IMR-90 (cell line): ENCODE measurements at regions not wholly inside any gene's neighbourhood (a gene's known extent, or its start where the extent isn't known, plus 50 kb on each side); places are given as distances from the start of the nearest gene placed in this dataset.

ENCODE experiments used
- CTCF ChIP-seq: conservative IDR thresholded peaks from 2 replicates; pipeline ENCODE4 v1.5.1; 2012; ENCODE audit warnings: mild to moderate bottlenecking, low read depth, low read length, improper control_type of control experiment
- ELK1 ChIP-seq: fragments of 150-350 bp; IDR thresholded peaks from 2 replicates; pipeline ENCODE4 v1.6.1; 2016; ENCODE audit warnings: low read depth, mild to moderate bottlenecking, low read length, moderate library complexity, borderline replicate concordance
- FOS ChIP-seq: fragments of 150-350 bp; IDR thresholded peaks from 2 replicates; pipeline ENCODE4 v1.6.1; 2016; ENCODE audit warnings: low read depth, low read length
- MXI1 ChIP-seq: IDR thresholded peaks from 2 replicates; pipeline ENCODE4 v1.6.1; 2012; ENCODE audit warnings: low read depth, mild to moderate bottlenecking, low read length, moderate library complexity, borderline replicate concordance
- POLR2A ChIP-seq: IDR thresholded peaks from 2 replicates; pipeline ENCODE4 v1.6.1; 2012; ENCODE audit warnings: mild to moderate bottlenecking, low read depth, low read length
- RAD21 ChIP-seq: IDR thresholded peaks from 2 replicates; pipeline ENCODE4 v1.6.1; 2012; ENCODE audit warnings: low read length, improper control_type of control experiment
- RCOR1 ChIP-seq: IDR thresholded peaks from 2 replicates; pipeline ENCODE4 v1.6.1; 2012; ENCODE audit warnings: mild to moderate bottlenecking, low read length, improper control_type of control experiment; ENCODE audit not compliant: insufficient replicate concordance
- RFX5 ChIP-seq: IDR thresholded peaks from 2 replicates; pipeline ENCODE4 v1.8.0; 2012; ENCODE audit warnings: low read depth, mild to moderate bottlenecking, low read length, moderate library complexity
- SMC3 ChIP-seq: fragments of 150-350 bp; IDR thresholded peaks from 2 replicates; pipeline ENCODE4 v1.6.1; 2016; ENCODE audit warnings: low read depth, mild to moderate bottlenecking, antibody characterized with exemption, low read length, moderate library complexity
- USF2 ChIP-seq: fragments of 150-350 bp; IDR thresholded peaks from 2 replicates; pipeline ENCODE4 v1.6.1; 2017; ENCODE audit warnings: mild to moderate bottlenecking, antibody characterized with exemption, low read length, low read depth

- no peak for TF ChIP-seq CTCF
- TF ChIP-seq RAD21 = no peak
- no peak for TF ChIP-seq POLR2A
- no peak for TF ChIP-seq FOS
- no peak for TF ChIP-seq RFX5
- TF ChIP-seq SMC3 = no peak
- no peak for TF ChIP-seq MXI1
- no peak for TF ChIP-seq ELK1
- TF ChIP-seq RCOR1 = no peak
- no peak for TF ChIP-seq USF2
These were observed 257.1 kb downstream of the BMP7 start for GRCh38 chr20:57009355-57009754.
